ENCODE measurements at regions not wholly inside any gene's neighbourhood (a gene's known extent, or its start where the extent isn't known, plus 50 kb on each side); places are given as distances from the start of the nearest gene placed in this dataset.

- Mint-ChIP-seq H3K27me3 (no peaks in the 10 kb centered on the region), H3K27ac (no peak overlapping the region), H3K4me1 (ENCODE audit: low read depth) (peaks cover 12% of the 10 kb centered on the region), H3K36me3 (no peaks in the 10 kb centered on the region), H3K9me3 (no peaks in the 10 kb centered on the region), H3K4me3 (no peak overlapping the region)
- intact Hi-C loops (cut with micrococcal nuclease), result loop anchor here (5.0 kb wide), 1 partner anchor 223 kb away; the partner anchor contains the start of gene SPRY1
- no peak for DNase-seq
- ChIA-PET POLR2A (no interaction called here), CTCF (no interaction called here)
These were observed 223.3 kb downstream of the SPRY1 start for GRCh38 chr4:123619895-123620294.

GRCh38 chr4:123621072-123621705 is 224.6 kb downstream of the SPRY1 start:
- Mint-ChIP-seq H3K4me1 (ENCODE audit: low read depth) (peaks cover 16% of the 10 kb centered on the region), H3K36me3 (no peaks in the 10 kb centered on the region), H3K9me3 (no peaks in the 10 kb centered on the region), H3K27ac (no peak overlapping the region), H3K27me3 (no peaks in the 10 kb centered on the region), H3K4me3 (no peak overlapping the region)
- CTCF ChIA-PET, result no interaction called here
- POLR2A ChIA-PET, result no interaction called here
- intact Hi-C loops (cut with micrococcal nuclease), result no loop called here
- DNase-seq, result no peak

- Mint-ChIP-seq H3K9me3 (no peaks in the 10 kb centered on the region), H3K4me1 (ENCODE audit: low read depth) (peaks cover 4% of the 10 kb centered on the region), H3K27me3 (no peaks in the 10 kb centered on the region), H3K36me3 (no peaks in the 10 kb centered on the region), H3K4me3 (no peak overlapping the region), H3K27ac (no peak overlapping the region)
- DNase-seq, result no peak
- ChIA-PET POLR2A (no interaction called here), CTCF (no interaction called here)
- intact Hi-C loops (cut with micrococcal nuclease), result no loop called here
These were observed 226.0 kb downstream of the SPRY1 start for GRCh38 chr4:123622572-123622971.

GRCh38 chr4:123623611-123624010 is 227.0 kb downstream of the SPRY1 start:
- ChIA-PET CTCF (no interaction called here), POLR2A (no interaction called here)
- DNase-seq, result no peak
- intact Hi-C loops (cut with micrococcal nuclease), result no loop called here
- Mint-ChIP-seq H3K27me3 (no peaks in the 10 kb centered on the region), H3K36me3 (no peaks in the 10 kb centered on the region), H3K4me3 (no peak overlapping the region), H3K27ac (no peak overlapping the region), H3K9me3 (no peaks in the 10 kb centered on the region), H3K4me1 (ENCODE audit: low read depth) (peaks cover 3% of the 10 kb centered on the region)

DNA sequence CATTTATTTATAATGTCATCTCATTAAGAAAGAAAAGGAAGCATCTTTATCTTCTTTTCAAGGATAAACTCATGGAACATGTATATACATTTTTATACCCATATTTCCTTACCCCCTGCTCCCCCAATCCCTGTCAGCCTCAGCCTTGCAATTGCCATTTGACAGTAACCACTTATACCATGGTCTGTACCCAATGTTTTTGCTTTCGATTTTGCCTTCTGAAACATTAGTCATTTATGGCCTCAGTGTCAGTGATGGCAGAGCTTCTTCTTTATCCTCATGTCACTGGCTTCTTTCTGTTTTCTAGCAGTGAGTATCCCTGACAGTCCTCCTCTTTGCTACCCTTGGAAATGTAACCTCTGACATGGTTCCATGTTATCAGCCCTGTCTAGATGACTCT is 228.4 kb downstream of the SPRY1 start:
- no peak overlapping the region for H3K27ac Mint-ChIP-seq
- CTCF ChIA-PET, result no interaction called here
- POLR2A ChIA-PET, result no interaction called here
- DNase-seq, result no peak
- intact Hi-C loops (cut with micrococcal nuclease), result no loop called here
- H3K9me3 Mint-ChIP-seq, result no peaks in the 10 kb centered on the region
- H3K4me3 Mint-ChIP-seq, result no peak overlapping the region
- no peaks in the 10 kb centered on the region for H3K27me3 Mint-ChIP-seq
- peaks cover 3% of the 10 kb centered on the region for H3K4me1 Mint-ChIP-seq (ENCODE audit: low read depth)
- H3K36me3 Mint-ChIP-seq, result no peaks in the 10 kb centered on the region

DNA sequence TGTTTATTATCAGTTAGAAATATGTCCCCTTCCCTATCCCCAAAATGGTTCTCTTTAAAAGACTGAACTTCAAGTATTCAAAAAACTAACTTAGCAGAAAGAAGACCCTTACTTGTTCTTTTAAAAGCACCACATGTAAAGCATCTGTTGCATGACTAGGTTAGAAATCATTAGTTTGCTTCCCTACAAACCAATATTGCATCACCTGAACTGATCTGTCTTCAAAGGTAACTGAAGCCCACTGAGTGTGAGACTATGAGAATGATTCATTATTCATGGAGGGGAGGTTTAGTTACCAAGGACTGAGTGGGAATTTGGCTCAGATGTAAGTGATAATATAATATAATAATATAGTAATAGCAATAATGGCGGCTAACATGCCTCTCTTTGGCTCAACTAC is 231.7 kb downstream of the SPRY1 start:
- CTCF ChIA-PET, result no interaction called here
- no peaks in the 10 kb centered on the region for H3K27me3 Mint-ChIP-seq
- H3K27ac Mint-ChIP-seq, result no peak overlapping the region
- intact Hi-C loops (cut with micrococcal nuclease), result no loop called here
- H3K4me3 Mint-ChIP-seq, result no peak overlapping the region
- POLR2A ChIA-PET, result no interaction called here
- DNase-seq, result no peak
- peaks cover 7% of the 10 kb centered on the region for H3K4me1 Mint-ChIP-seq (ENCODE audit: low read depth)
- no peaks in the 10 kb centered on the region for H3K36me3 Mint-ChIP-seq
- no peaks in the 10 kb centered on the region for H3K9me3 Mint-ChIP-seq

- Mint-ChIP-seq H3K9me3 (peaks cover 6% of the 10 kb centered on the region), H3K27ac (no peak overlapping the region), H3K4me3 (no peak overlapping the region), H3K27me3 (no peaks in the 10 kb centered on the region), H3K4me1 (ENCODE audit: low read depth) (peaks cover 4% of the 10 kb centered on the region), H3K36me3 (no peaks in the 10 kb centered on the region)
- ChIA-PET POLR2A (no interaction called here), CTCF (no interaction called here)
- no peak for DNase-seq
- intact Hi-C loops (cut with micrococcal nuclease), result no loop called here
These were observed 235.4 kb downstream of the SPRY1 start for GRCh38 chr4:123631786-123632692.

GRCh38 chr4:123632693-123633030 is 236.1 kb downstream of the SPRY1 start:
- ChIA-PET POLR2A (no interaction called here), CTCF (no interaction called here)
- peaks cover 4% of the 10 kb centered on the region for H3K4me1 Mint-ChIP-seq (ENCODE audit: low read depth)
- no peak for DNase-seq
- H3K4me3 Mint-ChIP-seq, result no peak overlapping the region
- H3K9me3 Mint-ChIP-seq, result peaks cover 7% of the 10 kb centered on the region
- H3K27me3 Mint-ChIP-seq, result no peaks in the 10 kb centered on the region
- intact Hi-C loops (cut with micrococcal nuclease), result no loop called here
- H3K27ac Mint-ChIP-seq, result no peak overlapping the region
- no peaks in the 10 kb centered on the region for H3K36me3 Mint-ChIP-seq

DNA sequence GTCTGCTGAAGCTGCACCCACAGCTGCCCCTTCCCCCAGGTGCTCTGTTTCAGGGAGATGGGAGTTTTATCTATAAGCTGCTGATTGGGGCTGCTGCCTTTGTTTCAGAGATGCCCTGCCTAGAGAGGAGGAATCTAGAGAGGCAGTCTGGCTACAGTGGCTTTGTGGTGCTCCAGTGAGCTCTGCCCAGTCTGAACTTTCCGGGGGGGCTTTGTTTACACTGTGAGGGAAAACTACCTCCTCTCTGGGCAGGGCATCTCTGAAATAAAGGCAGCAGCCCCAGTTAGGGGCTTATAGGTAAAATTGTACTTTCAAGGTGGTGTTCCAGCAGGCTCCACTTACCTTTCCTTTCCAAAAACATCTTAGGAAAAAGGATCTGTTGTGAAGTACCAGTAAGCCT is 242.2 kb downstream of the SPRY1 start:
- CTCF ChIA-PET, result no interaction called here
- no peak overlapping the region for H3K27ac Mint-ChIP-seq

GRCh38 chr4:123640271-123640670 is 243.7 kb downstream of the SPRY1 start:
- intact Hi-C loops (cut with micrococcal nuclease), result no loop called here
- ChIA-PET POLR2A (no interaction called here), CTCF (no interaction called here)
- peaks cover 14% of the 10 kb centered on the region for H3K9me3 Mint-ChIP-seq
- H3K4me1 Mint-ChIP-seq (ENCODE audit: low read depth), result peaks cover 4% of the 10 kb centered on the region
- no peak for DNase-seq
- no peaks in the 10 kb centered on the region for H3K36me3 Mint-ChIP-seq
- no peak overlapping the region for H3K27ac Mint-ChIP-seq
- H3K4me3 Mint-ChIP-seq, result no peak overlapping the region
- peaks cover 2% of the 10 kb centered on the region for H3K27me3 Mint-ChIP-seq

More for the DNA sequence above, 242.2 kb downstream of the SPRY1 start:
- no peak for DNase-seq
- H3K9me3 Mint-ChIP-seq, result peaks cover 14% of the 10 kb centered on the region
- POLR2A ChIA-PET, result no interaction called here
- H3K4me1 Mint-ChIP-seq (ENCODE audit: low read depth), result peaks cover 4% of the 10 kb centered on the region
- intact Hi-C loops (cut with micrococcal nuclease), result no loop called here
- H3K4me3 Mint-ChIP-seq, result no peak overlapping the region
- H3K27me3 Mint-ChIP-seq, result peaks cover 2% of the 10 kb centered on the region
- no peaks in the 10 kb centered on the region for H3K36me3 Mint-ChIP-seq

- intact Hi-C loops (cut with micrococcal nuclease), result no loop called here
These were observed 244.2 kb downstream of the SPRY1 start for GRCh38 chr4:123640824-123641223.

DNA sequence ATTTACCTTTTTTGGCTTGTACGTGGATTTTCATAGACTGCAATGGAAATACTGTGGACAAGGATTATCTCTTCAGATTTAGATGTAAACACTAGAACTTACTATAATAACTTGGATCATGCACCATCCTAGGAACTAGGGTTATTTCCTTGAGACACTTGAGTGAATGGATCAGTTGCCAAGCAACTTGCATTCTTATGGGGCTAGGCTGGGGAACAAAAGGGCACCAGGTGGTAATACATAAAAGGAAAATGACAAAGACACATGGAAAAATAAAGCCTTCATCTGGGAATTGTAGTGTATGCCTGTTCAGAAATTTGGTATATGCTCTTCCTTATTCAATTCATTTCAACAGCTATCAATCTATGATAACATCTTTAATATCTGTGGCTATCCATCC is 247.1 kb downstream of the SPRY1 start:
- intact Hi-C loops (cut with micrococcal nuclease), result no loop called here
- no peaks in the 10 kb centered on the region for H3K9me3 Mint-ChIP-seq
- CTCF ChIA-PET, result no interaction called here
- H3K4me1 Mint-ChIP-seq (ENCODE audit: low read depth), result peaks cover 4% of the 10 kb centered on the region
- no peak for DNase-seq
- no peaks in the 10 kb centered on the region for H3K36me3 Mint-ChIP-seq
- H3K27me3 Mint-ChIP-seq, result peaks cover 2% of the 10 kb centered on the region
- H3K4me3 Mint-ChIP-seq, result no peak overlapping the region
- no peak overlapping the region for H3K27ac Mint-ChIP-seq
- POLR2A ChIA-PET, result no interaction called here

More at GRCh38 chr4:123640824-123641223, 244.2 kb downstream of the SPRY1 start:
- ChIA-PET CTCF (interaction anchor here (0.7 kb wide), 1 partner anchor 28 kb away, joined by 3 read pairs; no protein-coding TSS in a partner anchor), POLR2A (no interaction called here)
- H3K9me3 Mint-ChIP-seq, result peaks cover 14% of the 10 kb centered on the region
- no peak overlapping the region for H3K27ac Mint-ChIP-seq
- no peak overlapping the region for H3K4me3 Mint-ChIP-seq
- no peaks in the 10 kb centered on the region for H3K36me3 Mint-ChIP-seq
- H3K4me1 Mint-ChIP-seq (ENCODE audit: low read depth), result peaks cover 4% of the 10 kb centered on the region
- peaks cover 2% of the 10 kb centered on the region for H3K27me3 Mint-ChIP-seq
- no peak for DNase-seq

DNA sequence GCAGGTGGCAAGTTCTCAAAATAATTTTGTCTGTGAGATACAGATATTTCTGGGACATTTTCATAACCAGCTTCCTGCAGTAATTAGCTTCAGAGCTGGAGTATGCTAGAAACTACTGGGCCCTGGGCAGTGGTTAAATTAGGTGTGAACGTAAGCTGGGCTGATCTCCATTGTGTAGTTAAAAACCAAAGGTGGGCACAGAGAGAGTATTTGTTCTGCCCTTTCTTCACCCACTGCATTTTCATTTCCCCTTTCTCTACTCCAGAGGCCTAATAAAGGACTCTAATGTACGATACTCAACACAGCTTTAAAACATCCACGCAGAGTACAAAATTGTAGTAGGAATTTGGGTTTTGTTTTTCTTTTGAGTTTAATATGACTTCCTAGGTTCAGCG is 252.7 kb downstream of the SPRY1 start:
- Mint-ChIP-seq H3K4me1 (ENCODE audit: low read depth) (no peaks in the 10 kb centered on the region), H3K36me3 (no peaks in the 10 kb centered on the region), H3K27me3 (peaks cover 1% of the 10 kb centered on the region), H3K4me3 (no peak overlapping the region), H3K27ac (no peak overlapping the region), H3K9me3 (no peaks in the 10 kb centered on the region)
- no peak for DNase-seq
- intact Hi-C loops (cut with micrococcal nuclease), result no loop called here
- CTCF ChIA-PET, result no interaction called here
- POLR2A ChIA-PET, result no interaction called here

Data from activated CD4-positive, alpha-beta memory T cell treated with anti-CD3 and anti-CD28 coated beads for 36 hours (primary cell).